Endometrium (tissue), 2 donors: ENCODE measurements at regions not wholly inside any gene's neighbourhood (a gene's known extent, or its start where the extent isn't known, plus 50 kb on each side); places are given as distances from the start of the nearest gene placed in this dataset.
"Not testable (repeated sequence)": the region's sequence is repeated elsewhere in the genome, so short reads cannot be mapped to it uniquely, and the experiment has no call there.

Experiments
- FAIRE-seq: peaks from 2 replicates; lab custom pipeline; 2012; peaks lifted over from hg19 to GRCh38; lab: Jason Lieb, UNC
- donor health status: control.
- donor health status: control.

DNA sequence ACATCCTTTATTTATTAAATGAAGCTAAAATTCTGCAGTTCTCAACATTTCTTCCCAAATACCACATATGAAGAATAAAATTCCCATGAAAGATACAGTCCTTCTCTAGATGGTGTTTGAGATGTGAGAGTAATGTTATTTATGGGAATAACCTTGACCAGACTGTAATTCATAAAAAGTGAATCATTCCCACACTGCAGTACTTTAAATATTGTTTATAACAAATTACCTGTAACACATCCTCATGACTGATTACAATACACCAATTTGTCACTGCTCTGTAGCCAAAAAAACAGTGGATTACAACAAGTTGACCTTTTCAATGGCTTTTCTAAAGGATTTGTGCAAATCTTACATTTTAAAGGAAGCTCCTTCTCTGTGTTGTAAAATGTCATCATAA lies 651.3 kb downstream of the NSUN3 start:
- FAIRE-seq, result no peak

GRCh38 chr3:94716326-94717018 lies 653.6 kb downstream of the NSUN3 start:
- no peak for FAIRE-seq

DNA sequence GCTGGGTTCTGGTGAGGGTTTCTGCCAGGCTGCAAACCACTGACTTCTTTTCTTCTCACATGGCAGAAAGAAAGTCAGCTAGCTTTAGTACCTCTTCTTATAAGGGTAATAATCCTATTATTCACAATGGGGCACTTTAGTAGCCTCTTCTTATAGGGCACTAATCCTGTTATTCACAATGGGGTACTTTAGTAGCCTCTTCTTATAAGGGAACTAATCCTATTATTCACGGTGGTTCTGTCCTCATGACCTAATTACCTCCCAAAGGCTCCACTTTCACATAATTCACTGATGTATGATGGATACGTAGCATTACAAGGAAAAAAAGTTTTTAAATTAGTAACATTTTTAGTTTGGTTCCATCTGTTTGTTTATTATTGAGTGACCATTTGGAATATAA lies 671.3 kb downstream of the NSUN3 start:
- no peak for FAIRE-seq

- FAIRE-seq, result no peak
Observed at GRCh38 chr3:94735354-94735753, 672.5 kb downstream of the NSUN3 start.

- no peak for FAIRE-seq
Observed at GRCh38 chr3:94737116-94737515, 674.3 kb downstream of the NSUN3 start.

DNA sequence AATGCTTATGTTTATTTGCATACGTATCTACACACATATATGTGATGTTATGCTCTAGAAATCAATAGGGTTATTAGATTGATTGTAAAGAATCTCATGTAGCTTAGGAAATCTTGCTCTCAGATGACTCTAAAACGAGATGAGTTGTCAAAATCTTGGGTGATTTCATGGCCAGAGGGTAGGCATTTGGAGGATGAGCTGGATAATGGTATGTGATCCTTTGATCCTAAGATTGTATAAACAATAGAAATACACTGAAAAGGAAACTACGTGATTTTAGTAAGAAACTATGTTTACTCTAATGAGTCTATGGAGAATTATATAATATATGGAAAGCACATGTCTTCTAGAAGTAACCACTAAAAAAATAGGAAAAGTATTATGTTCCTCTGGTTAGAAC lies 676.6 kb downstream of the NSUN3 start:
- FAIRE-seq, result no peak

DNA sequence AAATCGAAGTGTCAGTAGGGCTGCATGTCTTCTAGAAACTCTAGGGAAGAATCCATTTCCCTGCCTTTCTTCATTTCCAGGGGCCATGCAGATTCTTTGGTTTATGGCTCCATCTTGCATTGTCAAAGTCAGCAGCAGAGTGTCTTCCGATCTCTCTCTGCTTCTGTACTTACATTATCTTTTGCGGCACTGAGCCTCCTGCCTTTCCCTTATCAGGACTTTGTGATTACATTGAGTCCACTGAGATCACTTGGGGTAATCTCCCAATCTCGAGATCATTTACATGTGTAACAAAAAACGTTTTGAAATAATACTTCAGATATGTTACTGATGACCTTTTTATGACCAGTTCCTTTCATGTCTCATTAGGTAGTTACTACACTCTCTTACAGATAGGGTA lies 695.9 kb downstream of the NSUN3 start:
- FAIRE-seq, result no peak

GRCh38 chr3:94772402-94772801 lies 709.5 kb downstream of the NSUN3 start:
- FAIRE-seq, result no peak

- FAIRE-seq, result no peak
Observed at GRCh38 chr3:94775746-94776145, 712.9 kb downstream of the NSUN3 start.

DNA sequence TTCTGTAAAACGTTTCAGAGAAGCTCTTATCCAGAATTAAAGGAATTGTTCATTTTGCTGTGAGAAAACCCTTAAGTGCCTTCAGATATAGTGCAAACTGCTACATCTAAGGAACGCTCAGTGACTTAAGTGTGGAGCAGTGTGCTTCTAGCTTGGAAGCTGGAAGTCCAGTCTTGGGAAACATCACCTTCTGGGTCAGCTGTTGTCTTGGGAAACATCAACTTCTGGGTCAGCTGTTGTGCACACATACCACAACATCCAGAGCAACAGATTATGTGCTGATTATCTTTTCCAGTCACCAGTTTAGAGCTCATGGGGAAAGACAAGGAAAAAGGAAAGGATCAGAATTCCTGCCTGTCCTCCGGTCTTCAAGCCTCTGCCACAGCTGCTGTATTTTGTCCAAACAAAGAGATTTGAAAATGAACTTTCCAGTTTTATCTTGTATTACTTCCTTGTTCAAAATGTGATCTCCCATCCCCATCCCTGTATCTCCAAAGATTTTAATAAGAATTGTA lies 713.6 kb downstream of the NSUN3 start:
- no peak for FAIRE-seq

- no peak for FAIRE-seq
Observed at GRCh38 chr3:94778289-94778688, 715.4 kb downstream of the NSUN3 start.

DNA sequence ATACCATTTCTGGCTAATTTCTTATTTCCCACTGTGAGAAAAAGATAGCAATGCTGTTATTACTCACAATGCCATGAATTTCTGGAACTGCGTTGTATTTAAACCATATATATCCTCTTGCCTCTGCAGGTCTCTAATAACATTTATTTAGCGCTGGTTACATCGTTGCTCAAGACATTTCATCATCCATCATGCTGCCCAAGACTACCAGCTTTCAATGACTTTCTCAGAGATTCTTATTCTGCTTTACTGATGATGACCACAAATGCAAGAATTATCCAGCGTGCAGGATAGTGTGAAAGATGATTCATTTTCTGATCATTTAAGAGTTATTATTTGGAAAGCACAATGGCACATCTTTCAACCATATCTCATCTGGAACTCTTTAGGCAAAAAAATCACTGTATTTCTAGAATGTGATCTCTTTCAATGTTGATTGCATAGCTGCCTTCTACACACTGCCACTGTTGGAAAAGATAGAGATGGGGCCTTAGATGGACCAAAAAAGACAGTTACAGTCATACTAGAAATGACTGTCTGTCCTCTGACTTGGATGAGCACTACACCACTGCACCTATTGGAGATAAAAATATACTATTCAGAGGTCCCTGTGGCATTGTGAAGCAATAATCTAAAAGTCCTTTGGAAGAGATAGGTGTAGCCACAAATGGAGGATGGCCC lies 716.1 kb downstream of the NSUN3 start:
- no peak for FAIRE-seq

- no peak for FAIRE-seq
Observed at GRCh38 chr3:94779699-94780098, 716.8 kb downstream of the NSUN3 start.

DNA sequence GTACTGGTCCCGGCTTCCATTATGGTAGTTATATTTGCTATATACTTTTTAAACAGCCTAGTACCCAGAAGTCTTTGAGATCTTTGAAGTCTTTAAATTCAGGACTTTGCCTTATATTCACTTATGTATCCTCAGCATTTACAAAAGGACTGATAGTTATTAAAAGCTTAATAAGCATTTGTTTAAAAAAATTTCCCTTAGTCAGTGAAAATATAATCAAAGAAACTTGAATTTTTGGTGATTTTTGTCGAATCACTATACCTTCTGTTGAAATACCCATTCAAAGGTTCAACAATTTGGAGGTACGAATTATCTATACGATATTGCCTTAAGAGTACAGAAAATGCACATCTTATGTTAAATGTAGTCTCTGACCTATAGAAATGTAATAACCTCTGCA lies 721.4 kb downstream of the NSUN3 start:
- no peak for FAIRE-seq

DNA sequence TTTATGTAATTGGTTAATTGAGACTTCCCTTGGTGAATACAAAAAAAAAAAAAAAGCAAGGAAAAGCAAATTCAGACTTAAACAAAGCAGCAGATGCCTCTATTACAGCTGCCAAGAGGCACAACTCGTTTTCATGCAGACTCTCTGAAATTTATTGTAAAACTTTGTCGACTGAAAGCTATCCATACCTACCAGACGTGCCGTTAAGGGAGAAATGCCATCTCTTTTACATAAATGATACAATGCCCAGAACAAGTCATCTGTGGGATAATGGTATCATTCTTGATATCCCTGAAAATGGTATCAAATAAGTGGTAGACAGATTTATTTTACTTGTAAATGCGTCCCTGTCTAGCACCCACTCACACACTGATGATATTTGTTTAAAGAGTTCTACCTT lies 724.2 kb downstream of the NSUN3 start:
- no peak for FAIRE-seq

DNA sequence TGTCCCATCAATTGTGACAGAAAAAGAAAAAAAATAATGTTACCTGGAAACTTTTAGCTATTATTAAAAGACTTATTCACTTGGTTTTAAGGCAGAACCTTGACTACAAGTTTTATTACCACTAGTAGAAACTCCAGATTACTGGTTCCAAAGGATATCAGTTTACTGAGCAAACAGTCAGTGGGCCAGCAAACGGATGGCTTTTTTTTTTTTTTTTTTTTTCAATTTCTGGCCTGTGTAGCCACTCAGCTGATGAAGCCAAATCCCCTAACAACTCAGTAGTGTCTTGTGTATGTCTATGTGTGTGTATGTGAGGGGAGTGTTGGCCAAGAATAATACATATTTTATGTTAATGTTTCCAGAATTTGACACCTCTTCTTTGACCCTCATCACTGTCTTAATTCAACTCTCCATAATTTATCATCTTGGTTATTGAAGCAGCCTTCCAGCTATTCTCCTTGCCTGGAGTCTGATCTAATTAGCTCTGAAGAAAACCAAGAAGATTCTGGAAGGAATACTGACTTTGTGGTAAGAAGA lies 724.9 kb downstream of the NSUN3 start:
- FAIRE-seq, result no peak

DNA sequence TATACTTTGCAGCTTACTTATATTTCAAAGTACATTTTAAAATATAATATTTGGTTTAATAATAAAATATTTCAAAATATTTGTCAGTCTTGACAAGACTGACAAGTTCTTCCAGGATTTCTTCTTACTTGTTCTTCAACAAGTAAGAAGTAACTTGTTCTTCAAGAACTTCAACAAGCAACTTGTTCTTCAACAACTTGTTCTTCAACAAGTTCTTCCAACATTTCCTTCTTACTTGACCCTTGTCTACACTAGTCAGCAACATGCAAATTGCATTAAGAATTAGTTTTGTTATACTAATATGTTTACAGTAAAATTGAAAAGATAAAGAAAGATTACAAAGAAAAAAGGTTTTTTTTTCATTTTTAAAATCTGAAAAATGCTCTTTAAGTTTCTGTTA lies 731.7 kb downstream of the NSUN3 start:
- FAIRE-seq, result no peak

DNA sequence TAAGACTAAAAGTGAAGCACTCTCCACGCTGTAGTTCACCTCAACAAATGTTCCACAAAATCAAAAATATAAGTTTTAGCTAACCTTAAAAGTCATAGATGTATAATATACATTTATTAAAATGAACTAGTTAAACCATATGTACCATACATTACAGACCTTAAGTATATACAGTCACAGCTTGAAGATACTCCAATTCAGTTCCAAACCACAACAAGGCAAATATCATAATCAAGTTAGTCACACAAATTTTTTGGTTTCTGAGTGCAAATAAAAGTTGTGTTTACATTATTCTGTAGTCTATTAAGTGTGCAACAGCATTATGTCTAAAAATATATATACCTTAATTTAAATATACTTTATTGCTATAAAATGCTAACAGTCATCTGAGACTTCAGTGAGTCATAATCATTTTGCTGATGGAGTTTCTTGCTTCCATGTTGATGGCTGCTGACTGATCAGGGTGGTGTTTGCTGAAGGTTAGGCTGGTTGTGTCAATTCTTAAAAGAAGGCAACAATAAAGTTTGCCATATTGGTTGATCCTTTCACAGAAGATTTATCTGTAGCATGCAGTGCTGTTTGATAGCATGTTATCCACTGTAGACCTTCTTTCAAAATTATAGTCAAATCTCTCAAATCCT lies 736.7 kb downstream of the NSUN3 start:
- no peak for FAIRE-seq

- FAIRE-seq, result no peak
Observed at GRCh38 chr3:94811836-94812235, 749.0 kb downstream of the NSUN3 start.

- no peak for FAIRE-seq
Observed at GRCh38 chr3:94821241-94821640, 758.4 kb downstream of the NSUN3 start.

- FAIRE-seq, result no peak
Observed at GRCh38 chr3:94822298-94822697, 759.4 kb downstream of the NSUN3 start.

DNA sequence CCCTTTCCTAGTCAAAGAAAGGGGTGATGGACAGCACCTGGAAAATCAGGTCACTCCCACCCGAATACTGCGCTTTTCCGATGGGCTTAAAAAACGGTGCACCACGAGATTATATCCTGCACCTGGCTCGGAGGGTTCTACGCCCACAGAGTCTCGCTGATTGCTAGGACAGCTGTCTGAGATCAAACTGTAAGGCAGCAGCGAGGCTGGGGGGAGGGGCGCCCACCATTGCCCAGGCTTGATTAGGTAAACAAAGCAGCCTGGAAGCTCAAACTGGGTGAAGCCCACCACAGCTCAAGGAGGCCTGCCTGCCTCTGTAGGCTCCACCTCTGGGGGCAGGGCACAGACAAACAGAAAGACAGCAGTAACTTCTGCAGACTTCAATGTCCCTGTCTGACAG lies 783.4 kb downstream of the NSUN3 start:
- not testable (repeated sequence) for FAIRE-seq

DNA sequence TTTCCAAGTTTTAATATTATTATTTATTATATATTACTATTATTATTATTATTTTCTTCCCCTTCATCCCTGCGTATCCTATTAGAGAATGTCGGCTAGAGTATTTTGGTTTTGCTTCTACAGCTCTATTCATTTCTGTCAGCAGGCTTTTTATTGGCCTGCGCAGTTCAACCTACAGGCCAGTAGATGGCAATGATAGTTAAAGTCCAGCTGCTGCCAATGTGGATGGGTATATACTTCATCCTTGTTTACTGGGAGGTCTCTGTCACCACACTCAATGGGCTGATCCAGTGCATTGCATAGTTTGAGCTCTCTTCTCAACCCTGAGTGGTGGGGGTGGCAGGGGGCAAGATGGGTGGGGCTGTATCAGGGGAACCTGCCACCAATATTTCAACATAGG lies 799.8 kb downstream of the NSUN3 start:
- FAIRE-seq, result no peak
